Astrocyte (in vitro differentiated cells and primary cell): ENCODE measurements at regions not wholly inside any gene's neighbourhood (a gene's known extent, or its start where the extent isn't known, plus 50 kb on each side); places are given as distances from the start of the nearest gene placed in this dataset.

ENCODE experiments used
- EZH2 ChIP-seq: IDR thresholded peaks from 2 replicates; pipeline ENCODE4 v1.6.1; 2012; ENCODE audit warnings: mild to moderate bottlenecking, low read length, inconsistent platforms; ENCODE audit not compliant: insufficient read depth
- TF ChIP-seq, protein P1 (sequence below): IDR thresholded peaks from 2 replicates; pipeline ENCODE4 v1.5.1; 2011; ENCODE audit warnings: low read depth, mild to moderate bottlenecking, inconsistent platforms, low read length, moderate library complexity; ENCODE audit not compliant: insufficient read depth

DNA sequence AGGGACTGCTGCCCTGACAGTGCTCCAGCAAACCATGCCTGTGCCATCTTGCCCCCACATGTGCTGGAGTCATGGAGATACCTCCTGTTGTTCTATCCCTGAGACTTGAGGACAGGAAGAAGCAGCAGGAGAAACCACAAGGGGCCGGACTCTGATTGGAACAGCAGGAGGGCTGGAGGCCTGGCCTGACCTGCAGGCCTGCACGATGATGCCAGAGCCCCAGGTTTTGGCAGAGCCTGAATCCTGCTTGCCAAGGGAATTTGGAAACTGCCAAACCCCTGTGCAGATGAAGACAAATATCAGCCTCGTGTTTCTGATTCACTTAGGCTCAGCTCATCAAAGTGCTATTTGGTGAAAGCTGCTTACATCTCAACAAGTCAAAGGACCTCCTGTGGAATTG is 177.6 kb downstream of the MAFB start:
- TF ChIP-seq, protein P1, sequence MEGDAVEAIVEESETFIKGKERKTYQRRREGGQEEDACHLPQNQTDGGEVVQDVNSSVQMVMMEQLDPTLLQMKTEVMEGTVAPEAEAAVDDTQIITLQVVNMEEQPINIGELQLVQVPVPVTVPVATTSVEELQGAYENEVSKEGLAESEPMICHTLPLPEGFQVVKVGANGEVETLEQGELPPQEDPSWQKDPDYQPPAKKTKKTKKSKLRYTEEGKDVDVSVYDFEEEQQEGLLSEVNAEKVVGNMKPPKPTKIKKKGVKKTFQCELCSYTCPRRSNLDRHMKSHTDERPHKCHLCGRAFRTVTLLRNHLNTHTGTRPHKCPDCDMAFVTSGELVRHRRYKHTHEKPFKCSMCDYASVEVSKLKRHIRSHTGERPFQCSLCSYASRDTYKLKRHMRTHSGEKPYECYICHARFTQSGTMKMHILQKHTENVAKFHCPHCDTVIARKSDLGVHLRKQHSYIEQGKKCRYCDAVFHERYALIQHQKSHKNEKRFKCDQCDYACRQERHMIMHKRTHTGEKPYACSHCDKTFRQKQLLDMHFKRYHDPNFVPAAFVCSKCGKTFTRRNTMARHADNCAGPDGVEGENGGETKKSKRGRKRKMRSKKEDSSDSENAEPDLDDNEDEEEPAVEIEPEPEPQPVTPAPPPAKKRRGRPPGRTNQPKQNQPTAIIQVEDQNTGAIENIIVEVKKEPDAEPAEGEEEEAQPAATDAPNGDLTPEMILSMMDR = no peak
- TF ChIP-seq EZH2 = no peak
